ENCODE measurements at regions not wholly inside any gene's neighbourhood (a gene's known extent, or its start where the extent isn't known, plus 50 kb on each side); places are given as distances from the start of the nearest gene placed in this dataset.

GRCh38 chr11:105193260-105193659 lies 53.7 kb upstream of the CARD18 start:
- no peak for DNase-seq (ENCODE audit: low spot score)

- DNase-seq (ENCODE audit: low spot score): no peak
Measured at GRCh38 chr11:105192115-105192514, 52.5 kb upstream of the CARD18 start.

GRCh38 chr11:105189581-105189980 lies 50.0 kb upstream of the CARD18 start:
- DNase-seq (ENCODE audit: low spot score): no peak

Small RNA genes in the stretch of these regions (small RNA-seq; reads per million reads assigned to genes)
- gene AP003181.1: 0 reads per million in 2 experiments
- gene RF00017: 0 reads per million in 2 experiments
